Vagina (tissue), 2 donors: ENCODE measurements at regions not wholly inside any gene's neighbourhood (a gene's known extent, or its start where the extent isn't known, plus 50 kb on each side); places are given as distances from the start of the nearest gene placed in this dataset. TPM values are rescaled to one million over a fixed set of nuclear protein-coding genes. Genes with fewer than 3 reads are reported as not detected.

ENCODE experiments used
- DNase-seq, 2 donors: peaks; one replicate each; pipeline ENCODE4 v3.0.0-alpha.2; 2017; ENCODE audit errors: extremely low spot score in 2 of 2
- H3K27ac ChIP-seq: fragments of 200-600 bp; sonication (generic); one replicate; pipeline ENCODE4 v1.5.1; 2019
- H3K27me3 ChIP-seq: fragments of 200-600 bp; sonication (generic); one replicate; pipeline ENCODE4 v1.5.1; 2019
- H3K36me3 ChIP-seq, 2 donors: fragments of 200-600 bp; sonication (generic); one replicate each; pipeline ENCODE4 v1.5.1; 2017 to 2019
- H3K4me1 ChIP-seq: fragments of 200-600 bp; sonication (generic); one replicate; pipeline ENCODE4 v1.5.1; 2019
- H3K4me3 ChIP-seq, 2 donors: fragments of 200-600 bp; sonication (generic); 1 replicate in 1 of 2; 2 replicates in 1 of 2; pipeline ENCODE4 v1.5.1; 2016 to 2019
- H3K9me3 ChIP-seq: fragments of 200-600 bp; sonication (generic); one replicate; pipeline ENCODE4 v1.5.1; 2019
- POLR2A ChIP-seq, 2 donors: fragments of 450-650 bp; IDR thresholded peaks; one replicate each; pipeline ENCODE4 v1.6.1; 2017; ENCODE audit warnings: antibody characterized with exemption in 2 of 2, mild to moderate bottlenecking in 2 of 2, moderate library complexity in 2 of 2
- POLR2AphosphoS5 ChIP-seq, 2 donors: sonication (generic); formaldehyde crosslinking; IDR thresholded peaks; one replicate each; pipeline ENCODE4 v1.9.0; 2017; ENCODE audit warnings: antibody characterized with exemption in 2 of 2, mild to moderate bottlenecking in 2 of 2, low read depth in 1 of 2; ENCODE audit not compliant: insufficient read depth in 1 of 2
- intact Hi-C: fragments of 100-400 bp; cut with DNase I; formaldehyde crosslinking; loops from one replicate; pipeline ENCODE4 v1.15.1; 2023
- small RNA-seq: library from RNA; depleted of rRNA; stranded (forward); fragments of <200 nt; gene quantifications from one replicate; pipeline ENCODE3, GENCODE V24; 2016
- TF ChIP-seq, protein P1 (sequence below), 3 experiments: fragments of 450-650 bp in 2 of 3; fragments of 200-600 bp in 1 of 3; sonication (generic) in 1 of 3; IDR thresholded peaks; one replicate each; pipeline ENCODE4 v1.5.1; 2017 to 2019; ENCODE audit warnings: antibody characterized with exemption in 3 of 3, mild to moderate bottlenecking in 2 of 3, moderate library complexity in 2 of 3

- H3K4me3 ChIP-seq = no peak overlapping the region
- H3K9me3 ChIP-seq = no peaks in the 10 kb centered on the region
- no peak for DNase-seq
- no peaks in the 10 kb centered on the region for H3K4me1 ChIP-seq
- H3K27ac ChIP-seq = no peak overlapping the region
- intact Hi-C loops = no loop called here
- TF ChIP-seq, protein P1, sequence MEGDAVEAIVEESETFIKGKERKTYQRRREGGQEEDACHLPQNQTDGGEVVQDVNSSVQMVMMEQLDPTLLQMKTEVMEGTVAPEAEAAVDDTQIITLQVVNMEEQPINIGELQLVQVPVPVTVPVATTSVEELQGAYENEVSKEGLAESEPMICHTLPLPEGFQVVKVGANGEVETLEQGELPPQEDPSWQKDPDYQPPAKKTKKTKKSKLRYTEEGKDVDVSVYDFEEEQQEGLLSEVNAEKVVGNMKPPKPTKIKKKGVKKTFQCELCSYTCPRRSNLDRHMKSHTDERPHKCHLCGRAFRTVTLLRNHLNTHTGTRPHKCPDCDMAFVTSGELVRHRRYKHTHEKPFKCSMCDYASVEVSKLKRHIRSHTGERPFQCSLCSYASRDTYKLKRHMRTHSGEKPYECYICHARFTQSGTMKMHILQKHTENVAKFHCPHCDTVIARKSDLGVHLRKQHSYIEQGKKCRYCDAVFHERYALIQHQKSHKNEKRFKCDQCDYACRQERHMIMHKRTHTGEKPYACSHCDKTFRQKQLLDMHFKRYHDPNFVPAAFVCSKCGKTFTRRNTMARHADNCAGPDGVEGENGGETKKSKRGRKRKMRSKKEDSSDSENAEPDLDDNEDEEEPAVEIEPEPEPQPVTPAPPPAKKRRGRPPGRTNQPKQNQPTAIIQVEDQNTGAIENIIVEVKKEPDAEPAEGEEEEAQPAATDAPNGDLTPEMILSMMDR (IDR thresholded peaks at IDR 0.05) = no peak
- no peak for TF ChIP-seq POLR2AphosphoS5 (IDR thresholded peaks at IDR 0.05; ENCODE audit: insufficient read depth in 1 of 2, low read depth in 1 of 2)
- no peaks in the 10 kb centered on the region for H3K36me3 ChIP-seq
- H3K27me3 ChIP-seq = no peaks in the 10 kb centered on the region
These were observed 898.7 kb downstream of the TMEM182 start for GRCh38 chr2:103660519-103660918.

DNA sequence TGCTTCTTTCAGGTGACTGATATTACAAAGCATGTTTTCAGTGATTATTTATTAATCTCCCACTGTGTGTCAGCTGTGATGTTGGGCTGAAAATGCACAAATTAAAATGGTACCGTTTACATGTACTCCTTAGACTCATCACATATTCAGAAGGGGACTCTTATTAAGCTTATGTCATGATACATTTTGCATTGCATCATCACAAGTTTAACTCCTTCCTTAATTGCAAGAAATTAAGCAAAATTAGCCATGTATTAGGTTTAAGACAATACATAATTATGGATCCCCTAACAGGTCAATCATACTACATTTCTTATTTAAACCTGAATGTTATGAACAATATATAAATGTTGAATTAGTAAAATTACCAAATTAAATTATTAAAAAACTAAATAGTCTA, 899.1 kb downstream of the TMEM182 start:
- Histone ChIP-seq H3K27ac (no peak overlapping the region), H3K4me3 (no peak overlapping the region), H3K4me1 (no peaks in the 10 kb centered on the region), H3K36me3 (no peaks in the 10 kb centered on the region), H3K27me3 (no peaks in the 10 kb centered on the region), H3K9me3 (no peaks in the 10 kb centered on the region)
- no peak for TF ChIP-seq POLR2A (IDR thresholded peaks at IDR 0.05)
- TF ChIP-seq, protein P1 (IDR thresholded peaks at IDR 0.05) = no peak
- no peak for TF ChIP-seq POLR2AphosphoS5 (IDR thresholded peaks at IDR 0.05; ENCODE audit: insufficient read depth in 1 of 2, low read depth in 1 of 2)
- intact Hi-C loops = no loop called here
- DNase-seq = no peak

DNA sequence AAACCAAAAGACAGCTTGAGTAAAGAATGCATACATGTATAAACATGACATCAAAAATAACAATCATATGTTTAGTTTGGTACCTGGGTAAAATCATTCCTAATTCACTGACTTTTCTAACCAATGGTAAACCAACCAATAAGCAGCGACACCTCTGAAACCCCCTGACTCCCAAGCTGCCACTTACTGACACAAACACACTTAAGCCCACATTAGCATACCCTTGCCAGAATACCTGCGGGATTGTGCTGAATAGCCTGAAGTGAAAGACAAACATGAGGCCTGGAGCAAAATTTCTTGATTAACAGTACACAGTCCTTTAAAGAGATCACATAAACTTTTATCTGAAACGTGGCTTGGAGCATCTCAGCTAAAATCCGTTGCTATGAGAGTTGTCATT, 902.9 kb downstream of the TMEM182 start:
- H3K4me1 ChIP-seq = no peaks in the 10 kb centered on the region
- no peaks in the 10 kb centered on the region for H3K9me3 ChIP-seq
- H3K4me3 ChIP-seq = no peak overlapping the region
- intact Hi-C loops = no loop called here
- no peak for DNase-seq
- TF ChIP-seq, protein P1 (IDR thresholded peaks at IDR 0.05) = no peak
- no peak for TF ChIP-seq POLR2A (IDR thresholded peaks at IDR 0.05)
- no peak for TF ChIP-seq POLR2AphosphoS5 (IDR thresholded peaks at IDR 0.05; ENCODE audit: insufficient read depth in 1 of 2, low read depth in 1 of 2)
- no peak overlapping the region for H3K27ac ChIP-seq
- H3K27me3 ChIP-seq = no peaks in the 10 kb centered on the region
- no peaks in the 10 kb centered on the region for H3K36me3 ChIP-seq

- no peaks in the 10 kb centered on the region for H3K9me3 ChIP-seq
- H3K27ac ChIP-seq = no peak overlapping the region
- H3K4me3 ChIP-seq = no peak overlapping the region
- TF ChIP-seq, protein P1 (IDR thresholded peaks at IDR 0.05) = no peak
- TF ChIP-seq POLR2AphosphoS5 (IDR thresholded peaks at IDR 0.05; ENCODE audit: insufficient read depth in 1 of 2, low read depth in 1 of 2) (no peak), POLR2A (IDR thresholded peaks at IDR 0.05) (no peak)
- no peaks in the 10 kb centered on the region for H3K4me1 ChIP-seq
- DNase-seq = no peak
- intact Hi-C loops = no loop called here
- no peaks in the 10 kb centered on the region for H3K36me3 ChIP-seq
- H3K27me3 ChIP-seq = no peaks in the 10 kb centered on the region
These were observed 905.6 kb downstream of the TMEM182 start for GRCh38 chr2:103667335-103667884.

DNA sequence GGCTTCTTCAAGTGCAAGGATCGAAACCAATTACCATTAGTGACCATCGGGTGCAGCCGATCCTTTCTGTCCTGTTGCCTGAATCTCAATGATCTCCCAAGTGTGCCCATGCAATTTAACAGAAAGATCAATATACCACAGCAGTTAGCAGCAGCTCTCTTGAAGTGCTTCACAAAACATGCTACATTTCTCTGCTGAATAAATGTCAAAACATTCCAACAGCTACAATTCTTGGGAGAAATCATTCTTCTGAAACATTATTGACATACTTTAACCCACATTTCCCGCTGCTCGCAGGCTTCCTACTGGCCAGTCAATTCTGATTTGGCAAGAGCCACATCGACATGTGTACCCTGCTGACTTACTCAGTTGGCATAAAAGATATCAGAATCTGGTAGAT, 907.7 kb downstream of the TMEM182 start:
- Histone ChIP-seq H3K27ac (no peak overlapping the region), H3K27me3 (no peaks in the 10 kb centered on the region), H3K4me3 (no peak overlapping the region), H3K4me1 (no peaks in the 10 kb centered on the region), H3K36me3 (no peaks in the 10 kb centered on the region), H3K9me3 (no peaks in the 10 kb centered on the region)
- TF ChIP-seq, protein P1 (IDR thresholded peaks at IDR 0.05) = no peak
- TF ChIP-seq POLR2A (IDR thresholded peaks at IDR 0.05) = no peak
- intact Hi-C loops = no loop called here
- DNase-seq = no peak

Small RNA genes in the stretch of these regions (small RNA-seq; reads per million reads assigned to genes)
- gene AC010881.1 (not detected), gene AC018880.2 (not detected)
